NCI-H2196 treated with DMSO at 0.1 percent for 48 hours (cell line): ENCODE measurements at regions not wholly inside any gene's neighbourhood (a gene's known extent, or its start where the extent isn't known, plus 50 kb on each side); places are given as distances from the start of the nearest gene placed in this dataset.
"Not testable (repeated sequence)": the region's sequence is repeated elsewhere in the genome, so short reads cannot be mapped to it uniquely, and the experiment has no call there.

ENCODE experiments used
- DNase-seq: peaks from one replicate; lab custom pipeline; 2025; ENCODE audit not compliant: unreplicated experiment; lab: John Stamatoyannopoulos, UW

DNA sequence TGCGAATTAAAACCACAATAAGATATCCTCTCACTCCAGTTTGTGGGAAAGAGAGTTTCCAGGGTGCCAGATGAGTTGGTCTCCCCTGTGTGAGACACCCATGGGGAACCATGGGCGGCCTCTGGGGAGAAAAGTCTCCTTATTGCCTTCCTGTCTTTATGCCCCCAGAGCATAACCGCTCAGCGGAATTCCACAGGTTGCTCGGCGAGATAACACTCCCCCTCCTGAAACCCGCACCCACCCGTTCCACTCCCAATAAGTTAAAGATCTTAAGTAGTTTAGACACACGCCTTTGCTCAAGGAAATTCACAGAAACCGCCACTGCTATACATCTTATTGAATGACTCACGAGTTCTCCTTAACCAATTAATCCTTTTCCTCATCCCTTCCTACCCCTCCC, 1361.6 kb downstream of the CDH11 start:
- DNase-seq, result not testable (repeated sequence)

DNA sequence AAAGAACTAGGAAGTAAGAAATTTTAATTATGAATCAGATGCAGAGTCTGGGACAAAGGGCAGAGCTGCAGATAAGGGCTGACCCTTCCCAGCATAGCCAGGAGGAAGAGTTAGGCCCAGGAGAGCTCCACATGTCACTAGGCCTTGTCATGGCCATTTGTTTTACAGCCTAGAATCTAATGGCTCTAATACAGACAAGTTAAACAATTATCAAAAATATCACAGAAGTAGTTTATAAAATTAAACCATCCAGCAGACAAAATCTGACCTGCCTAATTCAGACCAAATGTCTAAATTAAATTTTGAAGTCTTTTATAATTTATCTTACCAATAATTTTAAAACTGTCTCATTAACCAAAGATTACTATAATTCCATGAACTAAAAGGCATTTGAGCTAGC, 1369.5 kb downstream of the CDH11 start:
- DNase-seq, result no peak

DNA sequence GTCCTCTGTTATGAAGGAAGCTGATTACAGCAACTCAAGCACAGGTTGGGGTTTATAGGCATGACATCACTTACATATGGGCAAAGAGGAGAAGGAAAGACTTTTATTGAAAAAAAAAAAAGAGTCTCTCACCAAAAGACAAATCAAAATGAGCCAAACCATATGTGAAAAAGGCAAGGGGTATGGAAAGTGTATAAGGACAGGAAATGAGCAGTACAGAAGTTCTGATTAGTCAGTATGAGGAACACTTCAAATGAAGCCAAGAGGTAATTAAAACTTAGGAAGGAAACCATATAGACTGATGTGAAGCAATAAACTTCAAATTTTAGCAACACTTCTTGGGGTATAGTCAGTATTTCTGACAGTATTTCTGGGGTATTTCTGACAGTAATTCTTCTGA, 1372.6 kb downstream of the CDH11 start:
- no peak for DNase-seq

DNA sequence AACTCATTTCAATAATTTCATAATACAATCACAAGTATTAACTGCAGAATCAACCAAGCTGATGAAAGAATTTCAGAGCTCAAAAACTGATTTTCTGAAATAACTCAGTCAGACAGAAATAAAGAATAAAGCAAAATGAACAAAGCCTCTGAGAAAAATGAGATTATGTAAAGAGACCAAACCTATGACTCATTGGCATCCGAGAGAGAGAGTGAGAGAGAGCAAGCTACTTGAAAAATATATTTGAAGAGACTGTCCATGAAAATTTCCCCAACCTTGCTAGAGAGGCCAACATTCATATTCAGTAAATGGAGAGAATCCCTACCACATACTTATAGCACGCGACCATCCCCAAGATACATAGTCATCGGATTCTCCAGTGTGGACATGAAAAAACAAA, 1376.4 kb downstream of the CDH11 start:
- DNase-seq, result no peak

DNA sequence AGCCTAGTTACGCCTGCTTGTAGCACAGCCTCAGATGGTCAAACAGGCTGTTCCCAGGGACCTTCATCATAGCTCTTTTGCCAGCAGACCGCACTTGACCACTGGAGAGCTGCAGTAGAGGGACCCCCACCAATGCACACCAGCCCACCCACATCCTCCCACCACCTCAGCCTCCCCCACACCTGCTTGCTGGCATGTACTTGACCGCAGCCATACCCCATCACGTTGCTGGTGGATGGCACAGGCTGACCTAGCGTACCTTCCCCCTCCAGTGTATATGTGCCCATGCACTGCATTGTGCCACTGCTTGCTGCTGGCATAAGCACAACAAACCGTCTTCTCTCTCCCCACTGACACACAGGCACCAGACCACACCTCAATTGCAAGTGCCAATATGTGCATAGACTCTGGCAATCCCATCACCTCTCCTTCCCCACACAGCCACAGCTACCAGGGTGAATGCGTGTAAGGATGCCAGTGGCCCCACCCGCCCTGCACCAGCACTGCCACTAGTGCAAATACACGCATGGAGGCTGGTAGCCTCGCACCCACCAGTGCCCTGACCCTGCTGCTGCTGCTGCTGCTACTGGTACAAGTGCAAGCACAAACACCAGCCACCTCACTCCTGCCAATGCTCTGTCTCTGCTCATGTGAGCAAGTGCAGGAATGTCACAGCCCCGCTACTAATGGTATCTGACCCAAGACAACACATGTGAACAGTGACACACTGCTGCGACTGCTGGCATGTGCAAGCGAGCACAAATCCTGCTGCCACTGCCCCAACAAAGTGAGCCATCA, 1377.6 kb downstream of the CDH11 start:
- no peak for DNase-seq

DNA sequence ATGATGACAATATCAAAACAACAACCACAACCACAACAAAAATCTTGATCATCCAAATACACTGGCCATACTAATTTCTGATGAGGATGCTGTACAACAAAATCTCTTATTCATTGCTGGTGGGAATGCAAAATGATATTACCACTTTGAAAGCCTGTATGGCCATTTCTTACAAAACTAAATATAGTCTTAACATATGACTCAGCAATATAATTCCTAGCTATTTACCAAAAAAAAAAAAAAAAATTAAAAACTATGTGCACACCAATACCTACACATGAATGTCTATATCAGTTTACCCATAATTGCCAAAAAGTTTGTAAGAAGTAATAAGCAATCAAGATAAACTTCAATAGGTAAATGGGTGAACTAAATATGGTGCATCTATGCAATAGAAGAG, 1379.7 kb downstream of the CDH11 start:
- no peak for DNase-seq

DNA sequence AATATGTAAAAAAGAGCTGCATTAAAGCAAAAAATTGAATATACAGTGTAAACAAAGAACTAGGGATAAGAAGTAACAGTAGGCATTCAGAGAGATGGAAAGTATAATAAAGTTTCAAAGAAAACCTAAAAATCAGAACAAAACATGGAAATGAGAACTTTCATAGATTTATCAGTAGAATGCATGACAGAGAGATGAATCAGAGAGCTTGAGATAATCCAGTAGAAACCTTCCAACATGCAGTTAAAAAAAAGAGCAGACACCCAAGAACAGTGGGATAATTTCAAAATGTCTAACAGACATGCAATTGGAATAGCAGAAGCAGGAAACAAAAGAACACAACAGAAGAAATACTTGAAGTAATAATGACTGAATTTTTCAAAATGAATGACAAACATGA, 1384.2 kb downstream of the CDH11 start:
- DNase-seq, result no peak

DNA sequence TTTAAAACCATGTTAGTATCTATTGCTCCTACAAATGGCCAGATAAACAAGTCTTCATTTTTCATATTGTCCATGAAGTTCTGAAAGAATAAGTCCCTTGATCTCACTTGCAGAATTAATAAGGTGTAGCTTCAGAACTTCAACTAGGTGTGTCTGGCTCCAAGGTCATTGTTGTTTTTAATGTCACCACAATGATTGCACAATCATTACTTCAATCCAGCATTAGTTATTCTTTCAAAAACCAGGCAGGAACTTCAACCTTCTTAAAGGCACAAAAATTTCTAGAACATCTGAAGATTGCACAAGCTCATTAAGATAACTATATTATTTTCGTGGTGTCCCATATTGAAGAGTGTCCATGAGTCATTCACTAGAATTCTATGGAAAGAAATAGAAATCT, 1386.4 kb downstream of the CDH11 start:
- no peak for DNase-seq

DNA sequence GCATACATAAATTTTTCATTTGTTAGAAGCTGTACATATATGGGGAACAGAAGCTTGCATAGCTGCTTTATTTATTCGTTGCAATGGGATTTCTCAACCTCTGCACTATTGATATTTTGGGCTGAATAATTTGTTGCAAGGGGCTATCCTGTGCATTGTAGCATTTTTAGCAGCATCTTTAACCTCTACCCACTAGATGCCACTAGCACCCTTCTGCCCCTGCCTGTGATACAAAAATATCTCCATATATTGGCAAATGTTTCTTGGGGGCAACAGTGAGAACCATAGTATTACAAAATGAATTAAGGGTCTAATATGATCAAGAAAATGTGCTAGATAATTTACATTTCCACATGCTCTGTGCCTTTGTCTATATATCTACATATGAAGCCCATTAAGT, 1401.0 kb downstream of the CDH11 start:
- no peak for DNase-seq

DNA sequence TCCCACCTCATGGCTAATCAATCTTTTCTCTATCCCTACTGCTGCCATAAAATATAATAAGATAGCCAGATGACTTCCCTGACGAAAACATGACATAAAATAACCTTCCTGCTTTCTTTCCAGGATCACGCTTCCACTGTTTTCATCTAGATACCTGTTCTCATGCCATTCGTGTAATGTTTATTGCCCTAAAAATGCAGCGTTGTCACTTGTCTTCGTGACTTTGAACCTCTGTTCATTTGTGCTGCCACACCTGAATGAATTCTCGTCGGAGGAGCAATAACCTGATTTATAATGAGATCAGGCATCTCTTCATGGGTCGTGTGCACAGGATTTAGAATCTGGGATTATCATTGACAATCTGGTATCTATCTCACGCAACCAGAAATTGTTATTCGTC, 1401.9 kb downstream of the CDH11 start:
- no peak for DNase-seq

DNA sequence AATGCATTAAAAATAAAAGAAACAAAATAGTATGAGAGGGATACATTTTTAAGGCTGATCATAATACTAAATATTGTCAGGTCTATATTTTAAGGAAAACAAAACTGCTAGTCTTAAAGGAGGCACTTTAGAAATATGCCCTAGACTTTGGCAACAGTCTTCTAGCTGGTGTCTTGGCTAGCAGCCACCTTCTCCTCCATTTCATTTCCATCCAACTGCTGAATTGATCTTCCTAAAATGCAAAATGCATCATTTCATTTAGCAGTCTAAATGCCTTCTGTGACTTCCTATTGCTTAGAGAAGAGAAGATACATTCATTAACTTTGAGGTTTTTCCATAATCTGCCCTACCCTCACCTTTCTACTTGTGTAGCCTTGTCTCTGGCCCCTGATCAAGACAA, 1404.1 kb downstream of the CDH11 start:
- DNase-seq, result no peak

DNA sequence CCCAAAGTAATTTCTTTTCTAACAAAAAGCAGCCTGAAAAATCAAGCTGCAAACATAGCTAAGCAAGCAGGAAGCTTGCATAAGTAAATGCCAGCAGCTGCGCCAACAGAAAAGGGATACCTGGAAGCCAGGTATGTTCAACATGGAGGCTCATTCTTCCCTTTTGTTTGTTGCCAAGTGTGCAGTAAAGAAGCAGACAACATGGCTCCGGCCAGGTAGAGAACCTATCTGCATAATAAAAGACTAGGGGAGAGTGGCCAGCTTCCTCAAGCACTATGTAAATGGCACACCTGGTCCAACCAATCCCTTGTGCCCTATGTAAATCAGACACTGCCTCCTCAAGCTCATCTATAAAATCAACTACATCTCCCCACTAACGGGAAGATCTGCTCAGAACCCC, 1407.0 kb downstream of the CDH11 start:
- peak; percentile 28 for DNase-seq

DNA sequence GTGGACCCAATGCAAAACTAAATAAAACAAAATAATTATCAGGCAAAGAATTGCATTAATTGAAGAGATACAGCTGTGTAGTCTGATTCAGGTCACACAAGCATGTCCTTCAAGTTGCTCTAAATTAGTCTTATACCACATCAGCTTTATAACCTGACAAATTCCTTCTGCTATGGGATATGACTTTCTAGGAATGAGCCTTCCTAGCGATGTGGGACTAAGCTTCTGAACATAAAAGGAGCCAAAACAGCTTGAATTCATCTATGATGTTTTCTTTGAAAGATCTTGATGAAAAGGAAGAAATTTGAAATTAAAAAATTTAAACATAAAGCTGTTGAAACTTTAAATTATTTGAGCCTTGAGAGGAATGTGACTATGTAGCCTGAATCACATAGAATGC, 1409.1 kb downstream of the CDH11 start:
- no peak for DNase-seq

DNA sequence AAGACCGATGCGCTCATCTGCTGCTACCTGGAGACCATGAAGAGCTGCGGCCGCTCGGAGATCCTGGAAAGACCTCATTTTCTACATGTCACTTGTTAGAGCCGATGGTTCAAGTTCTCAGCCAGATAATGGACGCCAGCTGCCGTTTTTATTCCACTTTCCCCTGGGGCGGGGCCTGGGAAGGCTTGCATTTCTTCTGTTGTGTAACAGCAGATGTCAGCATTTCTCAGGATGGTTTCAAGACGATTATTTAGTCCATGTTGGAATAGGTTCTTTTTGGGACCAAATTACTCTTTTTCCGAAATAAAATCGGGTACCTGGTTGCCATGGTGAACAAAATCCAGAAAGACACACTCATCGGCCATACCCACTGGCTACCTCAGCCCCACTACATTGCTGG, 1418.3 kb downstream of the CDH11 start:
- DNase-seq, result no peak

DNA sequence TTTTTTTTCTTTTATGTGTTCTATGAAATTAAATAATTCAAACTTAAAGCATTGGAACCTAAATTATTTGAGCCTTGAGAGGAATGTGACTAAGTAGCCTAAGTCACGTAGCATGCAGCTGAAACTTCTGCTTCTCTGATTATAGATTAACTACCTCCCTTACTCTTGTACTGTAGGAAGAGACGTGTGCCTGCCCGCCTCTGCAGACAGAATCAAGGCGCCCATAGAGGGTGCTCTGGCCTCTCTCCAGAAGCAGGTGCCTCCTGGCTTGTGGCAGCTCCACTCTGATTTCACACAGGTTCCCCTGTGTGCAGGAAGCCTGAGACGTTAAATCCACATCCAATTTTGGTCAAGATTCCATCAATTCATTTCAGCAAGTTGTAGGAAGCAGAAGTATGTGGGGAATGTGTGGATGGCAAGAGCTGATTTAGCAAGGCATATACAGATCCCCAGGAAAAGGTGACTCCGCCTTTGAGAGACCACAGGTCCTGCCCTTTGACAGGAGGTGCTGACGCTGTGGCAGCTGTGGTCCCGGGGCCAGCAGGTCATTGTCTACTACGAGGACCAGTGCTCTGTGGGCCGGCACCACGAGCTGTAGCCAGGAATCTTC, 1418.8 kb downstream of the CDH11 start:
- DNase-seq, result no peak

DNA sequence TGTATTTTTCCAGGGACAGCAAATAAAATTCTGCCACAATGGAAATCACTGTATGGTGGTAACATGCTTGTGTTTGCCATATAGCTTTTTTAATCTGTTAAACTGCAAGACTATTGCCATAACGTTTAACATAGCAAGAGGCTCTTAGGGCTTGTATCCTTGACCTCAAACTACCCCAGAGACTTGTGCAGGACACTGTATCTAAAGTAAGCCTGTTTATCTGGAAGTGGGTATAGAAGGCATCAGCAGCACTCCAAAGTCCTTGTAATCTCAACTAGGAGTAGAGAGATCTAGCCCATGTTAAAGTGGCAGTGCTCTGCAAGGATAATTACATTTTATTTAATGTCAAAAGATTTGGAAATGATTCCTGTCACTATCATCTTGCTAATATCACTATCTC, 1424.1 kb downstream of the CDH11 start:
- DNase-seq, result no peak

DNA sequence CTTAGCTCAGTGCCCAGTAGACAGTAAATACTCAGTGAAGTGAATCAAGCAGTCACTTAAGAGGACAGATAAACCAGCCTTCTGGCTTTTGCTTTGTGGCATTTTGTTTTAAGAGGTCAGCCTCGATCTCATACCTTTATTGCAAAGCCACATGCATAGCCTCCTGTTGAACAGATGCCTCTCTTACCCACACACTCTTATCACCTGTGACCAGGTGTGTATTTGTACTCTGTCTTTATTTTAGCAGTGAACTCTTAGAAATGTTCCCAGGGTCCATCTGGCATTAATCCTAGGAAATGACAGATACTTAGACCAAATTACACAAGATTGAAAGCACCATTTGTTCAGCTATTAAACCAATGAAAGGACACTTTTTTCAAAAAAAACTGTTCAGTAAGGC, 1426.5 kb downstream of the CDH11 start:
- no peak for DNase-seq

DNA sequence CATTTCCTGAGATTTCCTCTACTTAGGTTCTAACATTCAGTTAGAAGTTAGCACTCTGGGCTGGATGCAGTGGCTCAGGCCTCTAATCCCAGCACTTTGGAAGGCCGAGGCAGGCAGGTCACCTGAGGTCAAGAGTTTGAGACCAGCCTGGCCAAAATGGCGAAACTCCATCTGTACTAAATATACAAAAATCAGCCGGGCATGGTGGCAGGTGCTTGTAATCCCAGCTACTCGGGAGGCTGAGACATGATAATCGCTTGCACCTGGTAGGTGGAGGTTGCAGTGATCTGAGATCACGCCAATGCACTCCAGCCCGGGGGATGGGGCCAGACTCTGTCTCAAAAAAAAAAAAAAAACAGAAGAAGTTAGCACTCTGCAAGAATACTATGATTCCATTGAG, 1430.9 kb downstream of the CDH11 start:
- no peak for DNase-seq

DNA sequence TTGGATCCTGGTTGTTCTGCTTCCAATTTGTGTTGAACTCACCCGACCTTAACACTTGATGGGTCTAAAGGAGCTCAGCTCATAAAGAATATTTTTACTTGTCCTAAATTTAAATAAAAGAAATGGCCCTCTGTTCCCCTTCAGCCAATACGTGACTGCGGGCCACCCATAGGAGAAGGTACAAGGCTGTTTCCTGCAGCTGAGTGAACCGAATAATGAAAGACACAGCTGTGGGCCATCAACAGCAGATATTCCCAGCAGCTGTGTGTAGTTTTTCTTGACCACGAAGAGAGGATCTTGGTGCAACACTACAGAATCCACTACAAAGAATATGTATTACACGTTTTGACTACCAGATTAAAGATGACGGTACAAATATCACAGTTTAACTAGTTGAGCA, 1431.6 kb downstream of the CDH11 start:
- DNase-seq, result no peak

DNA sequence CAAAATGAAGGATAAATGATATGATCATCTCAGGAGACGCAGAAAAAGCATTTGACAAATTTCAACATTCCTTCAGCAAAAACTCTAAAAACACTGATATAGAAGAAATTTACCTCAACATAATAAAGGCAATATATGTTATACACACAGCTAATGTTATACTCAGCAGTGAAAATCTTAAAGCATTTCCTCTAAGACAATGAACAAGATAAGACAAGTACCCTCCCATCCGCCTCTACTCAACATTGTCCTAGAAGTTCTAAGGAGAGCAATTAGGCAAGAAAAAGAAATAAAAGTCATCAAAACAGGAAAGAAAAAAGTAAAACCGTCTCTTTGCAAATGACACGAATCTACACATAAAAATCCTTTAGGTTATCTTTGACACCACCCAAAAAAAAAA, 1432.8 kb downstream of the CDH11 start:
- no peak for DNase-seq

DNA sequence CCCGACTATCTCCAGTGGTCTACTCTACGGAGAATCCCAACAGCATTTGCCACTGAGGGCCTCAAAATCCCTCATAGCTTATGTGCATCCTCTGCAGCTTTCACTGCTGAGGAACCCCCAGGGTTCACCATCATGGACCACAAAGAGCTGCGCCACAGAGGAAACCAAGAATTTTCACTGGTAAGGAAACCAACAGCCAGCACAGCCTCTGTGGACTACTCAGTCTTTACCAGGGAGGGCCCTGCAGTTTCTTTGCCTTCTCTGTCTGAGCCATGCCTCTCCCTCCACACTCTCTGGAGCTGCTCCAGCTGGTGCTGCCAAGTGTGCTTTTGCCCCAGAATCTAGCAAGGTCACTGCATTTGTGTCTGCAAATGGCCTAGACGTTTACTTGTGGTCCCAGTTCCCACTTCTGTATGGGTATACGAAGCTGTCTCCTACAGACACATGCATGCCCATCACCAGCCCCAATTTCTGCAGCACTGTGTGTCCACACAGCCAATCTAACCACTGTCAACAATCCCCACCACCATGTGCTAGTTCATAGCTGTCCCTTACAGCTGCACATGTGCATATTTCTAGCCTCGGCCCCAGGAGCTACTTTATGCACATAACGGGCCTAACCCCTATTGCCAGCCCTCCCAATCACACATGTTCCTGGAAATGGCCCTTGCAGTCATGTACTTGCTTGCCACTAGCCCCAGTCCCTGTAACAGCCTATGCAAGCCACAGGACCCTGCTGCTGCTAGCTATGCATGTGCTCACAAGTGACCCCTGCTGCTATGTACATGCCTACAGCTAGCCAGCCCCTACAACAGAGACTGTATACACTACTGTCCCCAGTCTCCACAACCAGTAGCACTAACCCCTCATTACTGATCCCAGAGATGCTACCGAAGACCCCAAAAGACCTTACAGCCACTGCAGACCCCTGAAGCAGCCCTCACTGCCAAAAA, 1437.4 kb downstream of the CDH11 start:
- DNase-seq, result no peak

DNA sequence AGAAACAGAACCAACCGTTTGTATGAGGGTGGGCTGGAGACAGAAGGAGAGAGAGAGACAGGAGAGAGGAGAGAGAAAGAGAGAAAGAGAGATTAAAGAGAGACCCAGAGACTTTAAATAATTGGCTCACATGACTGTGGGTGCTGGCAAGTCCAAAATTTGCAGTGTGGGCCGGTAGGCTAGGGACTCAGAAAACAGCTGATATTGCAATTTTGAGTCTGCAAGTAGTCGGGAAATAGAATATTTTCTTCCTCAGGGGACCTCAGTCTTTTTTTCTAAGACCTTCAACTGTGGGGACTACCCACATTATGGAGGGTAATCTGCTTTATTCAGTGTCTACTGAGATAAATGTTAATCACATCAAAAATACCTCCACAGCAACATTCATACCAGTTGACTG, 1439.0 kb downstream of the CDH11 start:
- DNase-seq, result no peak
